ENCODE measurements at regions not wholly inside any gene's neighbourhood (a gene's known extent, or its start where the extent isn't known, plus 50 kb on each side); places are given as distances from the start of the nearest gene placed in this dataset.

DNA sequence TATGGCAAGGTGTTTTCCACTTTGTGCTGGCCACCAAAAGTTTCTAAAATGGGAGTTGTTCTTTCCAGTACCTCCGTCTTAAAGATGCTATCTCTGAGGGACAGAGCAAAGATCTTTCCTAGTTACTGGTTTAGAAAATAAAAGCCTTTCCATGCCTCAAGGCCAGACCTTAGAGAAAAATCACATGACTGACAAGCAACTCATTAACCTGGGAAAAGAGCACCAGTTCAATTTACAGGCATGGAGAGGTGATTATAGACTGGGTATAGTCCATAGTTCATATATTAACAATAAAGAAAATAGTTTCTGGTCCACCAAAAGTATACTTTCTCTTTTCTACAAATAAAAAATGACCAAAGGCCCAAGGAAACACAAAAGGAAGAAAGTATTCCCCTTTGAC, 230.7 kb downstream of the TOX3 start:
- Histone ChIP-seq H3K27me3 (no peaks in the 10 kb centered on the region), H3K4me1 (no peaks in the 10 kb centered on the region), H3K27ac (no peak overlapping the region), H3K36me3 (no peaks in the 10 kb centered on the region), H3K9me3 (no peaks in the 10 kb centered on the region), H3K4me3 (no peak overlapping the region)
- TF ChIP-seq POLR2AphosphoS5 (IDR thresholded peaks at IDR 0.05) (no peak), POLR2A (IDR thresholded peaks at IDR 0.05) (no peak)
- TF ChIP-seq, protein P1, sequence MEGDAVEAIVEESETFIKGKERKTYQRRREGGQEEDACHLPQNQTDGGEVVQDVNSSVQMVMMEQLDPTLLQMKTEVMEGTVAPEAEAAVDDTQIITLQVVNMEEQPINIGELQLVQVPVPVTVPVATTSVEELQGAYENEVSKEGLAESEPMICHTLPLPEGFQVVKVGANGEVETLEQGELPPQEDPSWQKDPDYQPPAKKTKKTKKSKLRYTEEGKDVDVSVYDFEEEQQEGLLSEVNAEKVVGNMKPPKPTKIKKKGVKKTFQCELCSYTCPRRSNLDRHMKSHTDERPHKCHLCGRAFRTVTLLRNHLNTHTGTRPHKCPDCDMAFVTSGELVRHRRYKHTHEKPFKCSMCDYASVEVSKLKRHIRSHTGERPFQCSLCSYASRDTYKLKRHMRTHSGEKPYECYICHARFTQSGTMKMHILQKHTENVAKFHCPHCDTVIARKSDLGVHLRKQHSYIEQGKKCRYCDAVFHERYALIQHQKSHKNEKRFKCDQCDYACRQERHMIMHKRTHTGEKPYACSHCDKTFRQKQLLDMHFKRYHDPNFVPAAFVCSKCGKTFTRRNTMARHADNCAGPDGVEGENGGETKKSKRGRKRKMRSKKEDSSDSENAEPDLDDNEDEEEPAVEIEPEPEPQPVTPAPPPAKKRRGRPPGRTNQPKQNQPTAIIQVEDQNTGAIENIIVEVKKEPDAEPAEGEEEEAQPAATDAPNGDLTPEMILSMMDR (IDR thresholded peaks at IDR 0.05), result no peak
- DNase-seq (ENCODE audit: low spot score in 2 of 2), result no peak
- intact Hi-C loops (cut with DNase I; ENCODE audit: low total_unique reads), result no loop called here

DNA sequence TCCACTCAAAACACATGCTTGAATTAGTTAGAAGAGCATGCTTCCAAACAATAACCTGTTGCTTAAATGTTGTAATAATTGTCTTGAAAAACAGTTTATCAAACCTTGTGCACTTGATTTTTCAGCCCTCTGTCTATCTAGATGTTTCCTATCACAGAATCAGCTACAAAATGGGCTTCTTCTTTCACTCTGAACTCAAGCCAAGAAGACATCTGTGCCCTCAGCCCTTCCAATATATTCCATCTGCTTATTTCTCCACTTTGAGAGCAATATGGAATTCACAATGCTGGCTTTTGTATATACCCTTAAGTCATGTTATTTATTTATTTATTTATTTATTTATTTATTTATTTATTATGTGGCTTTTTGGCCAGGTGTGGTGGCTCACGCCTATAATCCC, 234.2 kb downstream of the TOX3 start:
- TF ChIP-seq POLR2AphosphoS5 (IDR thresholded peaks at IDR 0.05) (no peak), POLR2A (IDR thresholded peaks at IDR 0.05) (no peak)
- TF ChIP-seq, protein P1 (IDR thresholded peaks at IDR 0.05), result no peak
- intact Hi-C loops (cut with DNase I; ENCODE audit: low total_unique reads), result no loop called here
- Histone ChIP-seq H3K27me3 (no peaks in the 10 kb centered on the region), H3K27ac (no peak overlapping the region), H3K36me3 (no peaks in the 10 kb centered on the region), H3K9me3 (no peaks in the 10 kb centered on the region), H3K4me3 (no peak overlapping the region), H3K4me1 (no peaks in the 10 kb centered on the region)
- DNase-seq (ENCODE audit: low spot score in 2 of 2), result no peak

DNA sequence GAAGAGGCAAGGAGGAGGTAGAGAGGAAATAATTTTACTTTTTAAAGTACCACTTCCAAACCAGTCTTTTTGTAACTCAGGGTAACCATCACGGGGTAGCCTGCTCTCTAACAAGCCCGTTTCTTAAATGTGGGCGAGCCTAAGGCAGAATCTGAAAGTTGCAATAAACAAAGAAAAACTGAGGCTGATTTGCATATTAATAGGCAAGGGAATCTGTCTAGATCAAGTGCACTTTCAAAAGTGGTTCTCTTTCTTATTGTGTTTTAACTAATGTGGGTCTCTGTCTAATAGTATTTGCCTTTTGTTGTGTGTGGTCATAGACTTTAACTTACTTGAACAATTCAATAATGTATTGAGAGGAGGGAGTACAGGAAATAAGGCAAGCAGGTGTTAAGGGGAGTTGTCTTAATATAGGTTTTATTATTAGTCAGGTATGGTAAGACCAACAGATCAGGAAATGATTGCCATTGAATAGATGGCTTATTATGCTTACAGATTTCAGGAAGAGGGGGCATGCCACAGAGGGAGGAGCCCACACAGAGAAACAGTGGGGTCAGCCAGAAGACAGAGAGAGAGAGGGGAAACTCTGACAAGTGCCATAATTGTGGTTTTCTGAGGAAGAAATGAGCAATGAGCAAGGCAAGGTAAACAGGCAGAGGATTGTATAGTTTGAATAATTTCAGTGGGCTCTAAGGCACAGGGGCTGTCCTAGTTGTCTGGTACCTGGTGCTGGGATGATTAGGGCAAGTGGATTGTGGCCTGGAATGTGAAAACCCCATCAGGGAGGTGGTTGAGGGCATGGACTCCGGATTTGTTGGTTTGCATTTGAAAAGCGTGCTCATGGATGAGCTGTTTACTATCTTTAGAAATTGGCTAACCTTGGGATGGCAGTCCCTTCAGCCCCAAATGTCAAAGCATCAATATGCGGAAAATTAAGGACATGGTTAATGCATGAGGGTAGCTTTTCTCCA, 237.2 kb downstream of the TOX3 start:
- TF ChIP-seq POLR2A (IDR thresholded peaks at IDR 0.05), result no peak
- no peak for TF ChIP-seq POLR2AphosphoS5 (IDR thresholded peaks at IDR 0.05)
- TF ChIP-seq, protein P1 (IDR thresholded peaks at IDR 0.05), result no peak
- no peaks in the 10 kb centered on the region for H3K27me3 ChIP-seq
- no peaks in the 10 kb centered on the region for H3K4me1 ChIP-seq
- no peaks in the 10 kb centered on the region for H3K9me3 ChIP-seq
- DNase-seq (ENCODE audit: low spot score in 2 of 2), result no peak
- intact Hi-C loops (cut with DNase I; ENCODE audit: low total_unique reads), result no loop called here
- no peaks in the 10 kb centered on the region for H3K36me3 ChIP-seq
- no peak overlapping the region for H3K27ac ChIP-seq
- H3K4me3 ChIP-seq, result no peak overlapping the region

DNA sequence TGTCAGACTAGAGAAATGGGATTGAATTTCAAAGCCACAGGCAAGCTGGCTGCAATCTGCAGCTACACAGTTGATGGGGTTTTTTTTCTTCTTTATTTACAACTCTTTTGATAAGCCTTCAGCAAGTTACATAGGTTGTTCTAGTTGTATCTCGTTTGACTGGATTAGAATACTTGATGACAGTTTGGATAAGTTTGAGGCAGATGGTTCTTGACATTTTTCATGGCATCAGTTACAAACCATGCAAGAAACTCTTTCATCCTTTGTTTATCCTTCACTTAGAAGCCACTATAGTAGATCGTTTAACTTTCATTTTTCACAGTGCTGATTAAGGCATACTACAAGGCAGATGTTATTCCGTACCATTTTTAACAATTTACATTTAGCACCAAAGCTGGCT, 238.9 kb downstream of the TOX3 start:
- Histone ChIP-seq H3K27ac (no peak overlapping the region), H3K9me3 (no peaks in the 10 kb centered on the region), H3K36me3 (no peaks in the 10 kb centered on the region), H3K27me3 (no peaks in the 10 kb centered on the region), H3K4me1 (no peaks in the 10 kb centered on the region), H3K4me3 (no peak overlapping the region)
- intact Hi-C loops (cut with DNase I; ENCODE audit: low total_unique reads), result no loop called here
- TF ChIP-seq, protein P1 (IDR thresholded peaks at IDR 0.05), result no peak
- no peak for TF ChIP-seq POLR2AphosphoS5 (IDR thresholded peaks at IDR 0.05)
- no peak for TF ChIP-seq POLR2A (IDR thresholded peaks at IDR 0.05)
- no peak for DNase-seq (ENCODE audit: low spot score in 2 of 2)

DNA sequence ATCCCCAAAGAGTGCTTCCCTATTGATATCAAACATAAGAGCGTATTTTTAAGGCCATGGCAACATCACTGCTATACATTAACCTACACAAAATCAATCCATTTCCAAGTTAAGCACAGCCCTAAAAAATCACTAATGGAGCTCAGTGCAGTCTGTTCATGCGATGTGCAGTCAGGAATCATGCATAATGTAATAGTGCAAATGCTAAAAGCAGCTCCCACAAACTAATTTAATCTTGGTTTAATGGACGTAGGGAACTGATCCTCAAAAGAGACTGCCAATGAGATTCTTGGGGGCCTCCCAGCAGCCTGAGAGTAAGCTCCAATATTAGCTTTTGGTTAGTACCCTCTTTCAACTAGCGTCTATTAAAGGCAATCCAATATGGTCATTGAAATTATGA, 245.9 kb downstream of the TOX3 start:
- intact Hi-C loops (cut with DNase I; ENCODE audit: low total_unique reads), result no loop called here
- H3K4me3 ChIP-seq, result no peak overlapping the region
- DNase-seq (ENCODE audit: low spot score in 2 of 2), result no peak
- H3K27ac ChIP-seq, result no peak overlapping the region
- no peaks in the 10 kb centered on the region for H3K27me3 ChIP-seq
- H3K9me3 ChIP-seq, result no peaks in the 10 kb centered on the region
- H3K4me1 ChIP-seq, result no peaks in the 10 kb centered on the region
- TF ChIP-seq, protein P1 (IDR thresholded peaks at IDR 0.05), result no peak
- TF ChIP-seq POLR2AphosphoS5 (IDR thresholded peaks at IDR 0.05) (no peak), POLR2A (IDR thresholded peaks at IDR 0.05) (no peak)
- H3K36me3 ChIP-seq, result no peaks in the 10 kb centered on the region

Data from breast epithelium (tissue), 4 donors.